ENCODE measurements at regions not wholly inside any gene's neighbourhood (a gene's known extent, or its start where the extent isn't known, plus 50 kb on each side); places are given as distances from the start of the nearest gene placed in this dataset.
"Not testable (repeated sequence)": the region's sequence is repeated elsewhere in the genome, so short reads cannot be mapped to it uniquely, and the experiment has no call there.

DNA sequence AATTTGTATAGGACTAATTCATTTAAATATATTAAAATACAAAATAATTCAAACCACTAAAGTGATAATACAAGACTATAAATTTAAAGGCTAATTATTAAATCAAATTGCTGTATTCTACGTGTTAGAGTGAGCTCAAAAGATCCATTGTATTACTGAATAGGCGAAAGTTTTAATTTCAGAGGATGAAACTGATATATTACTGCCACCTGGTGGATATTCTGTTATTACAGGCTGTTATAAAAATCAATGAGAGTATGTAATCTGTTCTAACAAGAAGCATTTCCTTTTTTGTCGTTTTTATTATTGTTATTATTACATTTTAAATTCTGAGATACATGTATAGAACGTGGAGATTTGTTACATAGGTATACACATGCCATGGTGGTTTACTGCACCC is 1239.6 kb upstream of the USP9Y start:
- POLR2A ChIA-PET; H3K27ac Mint-ChIP-seq; ATAC-seq; H3K4me1 Mint-ChIP-seq; H3K4me3 Mint-ChIP-seq; CTCF ChIA-PET; DNase-seq (ENCODE audit: low spot score); H3K27me3 Mint-ChIP-seq (ENCODE audit: low read depth): not testable (repeated sequence)
- Mint-ChIP-seq H3K9me3 (peaks cover 39% of the 10 kb centered on the region), H3K36me3 (peaks cover 11% of the 10 kb centered on the region)

DNA sequence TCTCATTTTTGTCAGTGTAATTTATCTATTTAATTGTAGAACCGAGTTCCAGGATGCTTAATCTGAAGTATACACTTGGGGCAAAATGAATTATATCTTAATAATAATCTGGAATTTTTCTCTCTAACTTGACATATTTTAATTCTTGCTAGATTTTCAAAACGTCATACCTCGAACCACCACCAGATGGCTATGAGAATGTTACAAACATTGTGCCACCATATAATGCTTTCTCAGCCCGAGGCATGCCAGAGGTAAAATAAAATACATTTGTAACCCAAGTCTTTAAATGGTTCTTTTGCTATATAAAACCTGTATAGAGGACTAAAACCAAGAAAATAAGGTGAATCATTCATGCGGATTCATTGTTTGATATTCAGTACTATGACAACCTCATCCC is 1234.3 kb upstream of the USP9Y start:
- H3K4me3 Mint-ChIP-seq; CTCF ChIA-PET; H3K4me1 Mint-ChIP-seq; ATAC-seq; DNase-seq (ENCODE audit: low spot score); H3K27ac Mint-ChIP-seq; H3K27me3 Mint-ChIP-seq (ENCODE audit: low read depth); POLR2A ChIA-PET: not testable (repeated sequence)
- H3K36me3 Mint-ChIP-seq = peaks cover 12% of the 10 kb centered on the region
- H3K9me3 Mint-ChIP-seq = peaks cover 50% of the 10 kb centered on the region

Measured in WTC11 (cell line).